Kidney capillary endothelial cell (primary cell): ENCODE measurements at regions not wholly inside any gene's neighbourhood (a gene's known extent, or its start where the extent isn't known, plus 50 kb on each side); places are given as distances from the start of the nearest gene placed in this dataset.

Source experiments
- DNase-seq: peaks from one replicate; pipeline ENCODE4 v3.0.0-alpha.2; 2018; ENCODE audit warnings: low spot score

DNA sequence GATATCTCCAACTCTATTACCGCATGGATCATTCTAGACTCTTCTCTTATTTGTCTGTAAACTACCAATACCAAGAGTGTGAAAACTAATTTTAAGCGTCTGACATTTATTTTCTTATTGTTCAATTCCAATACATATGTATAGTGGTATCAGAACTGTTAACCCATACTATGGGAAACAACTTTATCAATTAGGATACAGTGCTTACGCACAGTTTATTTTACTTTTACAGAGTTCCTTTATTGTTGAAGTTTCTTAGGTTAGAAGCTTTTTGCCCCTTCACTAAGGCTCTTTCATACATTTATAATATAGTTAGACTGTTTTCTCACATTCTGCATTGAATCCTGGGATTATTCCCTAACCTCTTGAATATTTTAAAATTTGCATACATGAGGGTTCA lies 198.8 kb upstream of the RGPD4 start:
- DNase-seq = no peak

GRCh38 chr2:107633580-107634147 lies 193.0 kb upstream of the RGPD4 start:
- peak; percentile 42 for DNase-seq

DNA sequence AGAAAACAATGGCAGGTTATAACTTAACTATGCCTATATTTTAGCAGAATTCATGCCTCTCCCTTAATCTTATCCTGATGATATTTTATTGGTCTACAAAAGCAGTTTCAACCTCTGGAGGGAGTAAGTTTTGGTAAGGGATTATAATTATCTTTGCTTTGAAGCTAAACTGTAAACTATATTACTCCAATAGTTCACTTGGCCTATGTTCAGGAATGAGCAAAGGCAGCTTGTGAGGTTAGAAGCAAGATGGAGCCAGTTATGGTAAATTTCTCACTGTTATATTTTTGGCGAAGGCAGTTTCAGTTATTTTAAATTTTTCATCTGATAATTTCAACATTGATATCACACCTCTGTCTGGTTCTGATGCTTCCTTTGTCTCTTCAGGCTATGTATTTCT lies 192.5 kb upstream of the RGPD4 start:
- no peak for DNase-seq

DNA sequence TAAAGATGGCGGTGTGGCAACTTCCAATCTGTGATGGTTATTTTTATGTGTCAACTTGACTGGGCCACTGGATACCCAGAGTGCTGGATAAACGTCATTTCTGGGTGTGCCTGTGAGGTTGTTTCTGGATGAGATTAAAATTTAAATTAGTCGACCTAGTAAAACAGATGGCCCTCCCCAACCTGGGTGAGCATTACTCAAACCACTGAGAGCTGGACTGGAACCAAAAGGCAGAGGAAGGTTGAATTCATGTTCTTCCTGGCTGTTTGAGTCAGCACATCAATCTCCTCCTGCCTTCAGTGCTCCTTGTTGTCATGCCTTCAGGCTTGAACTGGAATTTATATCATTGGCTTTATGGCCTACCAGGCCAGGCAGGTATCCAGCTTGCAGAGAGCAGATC lies 190.8 kb upstream of the RGPD4 start:
- no peak for DNase-seq

- no peak for DNase-seq
Measured at GRCh38 chr2:107645586-107645985, 181.1 kb upstream of the RGPD4 start.

DNA sequence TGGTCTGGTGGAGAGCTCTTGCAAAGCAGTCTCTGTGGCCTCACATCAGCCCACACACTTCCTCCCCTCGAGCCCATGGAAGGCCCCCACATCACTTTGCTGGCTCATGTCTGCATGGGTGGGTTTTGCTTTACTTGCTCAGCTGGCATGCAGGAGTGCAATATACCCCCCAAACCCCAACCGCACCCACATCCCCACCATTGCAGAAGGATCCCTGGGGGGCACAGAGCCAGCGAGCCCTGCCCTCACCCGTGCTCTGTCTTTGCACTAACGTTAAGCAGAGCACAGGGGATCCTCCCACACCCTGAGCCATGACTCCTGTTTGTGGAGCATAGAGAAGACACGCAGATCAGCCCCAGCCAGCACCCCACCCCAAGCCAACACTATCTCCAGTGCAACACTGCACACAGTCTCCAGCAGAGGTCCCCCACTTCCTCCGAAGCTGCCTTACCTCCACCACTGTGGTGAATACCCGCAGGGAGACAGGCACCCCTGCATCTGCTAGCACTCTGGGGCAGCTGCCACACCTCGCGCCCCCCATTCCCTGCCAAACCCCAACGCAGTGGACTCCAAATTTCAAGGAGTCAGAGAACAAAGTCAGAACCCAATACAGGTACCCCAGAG lies 177.8 kb upstream of the RGPD4 start:
- DNase-seq = no peak

DNA sequence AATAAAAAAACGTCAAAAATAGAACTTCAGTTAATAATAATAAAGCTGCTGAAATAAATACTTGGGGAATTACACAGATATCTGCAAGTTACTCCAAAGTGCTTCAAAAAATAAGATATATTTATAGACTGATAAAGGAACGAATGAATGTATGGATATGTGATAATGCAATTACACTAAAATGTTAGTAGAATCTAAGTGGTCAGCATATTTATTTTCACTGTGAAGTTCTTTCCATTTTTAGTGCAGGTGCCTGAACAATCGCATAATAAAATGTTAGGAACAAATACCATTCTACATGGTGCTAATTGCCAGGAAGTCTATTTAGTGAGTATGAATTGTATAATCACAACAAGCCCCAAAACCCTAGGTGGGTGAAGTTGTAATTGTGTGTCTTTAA lies 169.6 kb upstream of the RGPD4 start:
- no peak for DNase-seq

DNA sequence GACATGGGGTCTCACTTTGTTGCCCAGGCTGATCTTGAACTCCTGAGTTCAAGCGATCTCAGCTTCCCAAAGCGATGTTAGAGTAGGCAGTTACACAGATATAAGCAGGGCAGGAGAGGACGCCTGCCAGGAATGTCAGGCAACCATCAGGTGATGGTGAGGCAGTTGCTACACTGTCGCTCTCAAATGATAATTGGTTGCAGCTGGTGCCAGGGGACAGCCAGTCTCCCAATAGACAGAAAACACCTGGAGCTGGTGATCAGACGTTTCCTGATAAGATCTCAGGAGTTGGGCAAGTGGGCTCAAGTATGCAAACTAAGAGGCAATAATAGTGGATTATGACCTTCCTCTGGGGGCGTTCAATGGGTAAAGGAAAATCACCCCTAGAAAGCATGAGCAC lies 163.1 kb upstream of the RGPD4 start:
- no peak for DNase-seq

GRCh38 chr2:107669335-107669734 lies 157.4 kb upstream of the RGPD4 start:
- DNase-seq = no peak

GRCh38 chr2:107681936-107682335 lies 144.8 kb upstream of the RGPD4 start:
- no peak for DNase-seq

DNA sequence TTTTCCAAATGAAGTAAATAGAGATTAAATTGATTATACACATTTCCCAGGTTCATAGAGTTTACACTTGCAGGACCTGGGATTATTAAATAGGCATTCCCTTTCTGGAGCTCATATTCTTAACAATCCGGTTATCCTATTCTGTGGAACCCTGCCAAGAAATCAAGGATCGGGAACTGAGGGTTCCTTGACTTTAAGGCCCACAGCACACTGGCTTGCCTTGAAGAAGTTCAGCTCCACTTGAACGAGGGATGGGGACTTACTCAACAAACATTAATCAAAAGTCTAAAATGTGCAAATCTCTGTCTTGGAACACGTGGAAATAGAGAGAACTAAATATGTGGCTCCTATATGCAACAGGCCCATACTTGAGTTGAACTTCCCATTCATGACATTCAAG lies 142.3 kb upstream of the RGPD4 start:
- no peak for DNase-seq

GRCh38 chr2:107685421-107685986 lies 141.2 kb upstream of the RGPD4 start:
- DNase-seq = no peak

DNA sequence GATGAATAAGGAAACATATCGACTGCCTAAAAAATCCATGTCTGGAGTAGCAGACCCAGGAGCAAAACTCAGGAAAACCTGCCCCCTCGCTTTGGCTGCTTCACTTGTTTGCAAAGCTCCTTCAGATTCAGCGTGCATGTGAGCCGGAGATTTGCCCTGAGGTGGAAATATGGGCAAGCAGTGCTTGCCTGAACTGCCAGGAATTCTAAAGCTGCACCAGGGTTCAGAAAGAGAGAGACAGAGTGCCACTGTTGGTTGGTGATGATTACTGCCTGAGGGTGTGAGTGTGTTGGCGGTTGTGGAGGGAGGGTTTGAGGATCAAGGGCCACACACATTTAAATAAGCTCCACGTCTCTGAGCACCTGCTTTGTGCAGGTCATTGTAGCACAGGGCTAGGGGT lies 139.6 kb upstream of the RGPD4 start:
- no peak for DNase-seq

DNA sequence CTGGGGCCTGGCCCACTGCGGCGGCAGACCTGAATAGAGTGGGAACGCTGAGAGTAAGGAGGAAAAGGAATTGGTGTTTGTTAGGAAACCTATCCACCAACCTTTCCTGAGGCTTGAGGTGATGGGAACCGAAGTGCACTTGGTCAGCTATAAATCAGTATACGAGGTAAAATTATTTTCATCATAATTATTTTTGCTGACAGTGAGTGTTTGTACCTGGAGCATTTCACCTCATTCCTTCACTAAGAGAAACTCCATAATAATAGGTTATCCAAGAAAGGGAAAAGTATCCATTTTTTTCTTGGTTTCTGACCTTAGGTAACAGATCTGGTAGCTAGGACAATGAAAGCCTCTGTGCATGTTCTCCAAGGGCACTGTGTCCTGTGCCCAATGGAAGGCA lies 138.6 kb upstream of the RGPD4 start:
- no peak for DNase-seq

- DNase-seq = no peak
Measured at GRCh38 chr2:107693604-107694003, 133.1 kb upstream of the RGPD4 start.

DNA sequence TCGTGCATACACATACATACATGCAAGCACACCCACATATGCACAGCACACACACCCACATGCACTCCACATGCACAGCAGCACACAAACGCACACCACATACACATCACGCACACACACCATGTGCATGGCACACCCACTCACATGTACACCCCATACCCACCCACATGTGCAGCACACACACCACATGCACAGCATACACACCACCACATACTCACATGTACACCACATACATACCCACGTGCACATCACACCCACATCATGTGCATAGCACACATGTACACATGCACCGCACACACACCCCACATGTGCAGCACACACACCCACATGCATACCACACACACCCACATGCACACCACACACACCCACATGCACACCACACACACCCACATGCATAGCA lies 132.0 kb upstream of the RGPD4 start:
- DNase-seq = no peak

DNA sequence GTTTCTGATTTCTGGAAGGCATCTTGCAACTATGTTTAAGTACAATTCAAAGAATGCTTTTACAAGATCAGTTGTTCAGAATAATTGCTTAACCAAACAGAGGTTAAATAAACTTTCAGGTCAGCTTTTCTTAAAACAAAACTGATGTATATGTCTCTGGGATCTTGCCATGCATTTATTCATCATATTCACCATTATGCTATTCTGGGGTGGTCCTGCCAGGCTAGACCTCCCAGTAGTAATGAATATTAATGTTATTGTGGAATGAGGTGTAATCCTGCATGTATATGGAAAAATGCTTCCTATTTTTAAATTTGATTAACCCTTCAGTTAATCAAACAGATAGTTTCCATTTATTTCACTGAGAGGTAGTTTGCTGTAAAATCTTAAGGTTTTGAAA lies 129.3 kb upstream of the RGPD4 start:
- DNase-seq = no peak

DNA sequence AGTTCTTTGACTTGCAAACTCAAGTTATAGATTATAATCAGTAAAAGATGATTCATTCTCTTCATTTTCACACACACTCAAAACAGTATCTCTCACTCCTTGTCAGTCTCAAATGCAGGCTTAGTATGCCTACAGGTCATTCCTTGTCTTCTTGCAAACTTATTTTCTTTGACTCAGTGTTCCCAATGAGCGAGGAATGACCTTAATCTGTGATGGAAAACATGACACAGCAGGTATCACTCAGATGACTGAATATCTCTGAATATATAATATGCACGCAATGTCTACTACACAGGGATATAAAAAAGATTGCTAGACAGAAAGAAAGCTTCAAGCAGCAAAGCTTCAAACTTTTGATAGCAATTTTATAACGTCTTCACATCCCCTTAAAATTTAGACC lies 127.8 kb upstream of the RGPD4 start:
- DNase-seq = no peak

- no peak for DNase-seq
Measured at GRCh38 chr2:107700073-107700472, 126.6 kb upstream of the RGPD4 start.

DNA sequence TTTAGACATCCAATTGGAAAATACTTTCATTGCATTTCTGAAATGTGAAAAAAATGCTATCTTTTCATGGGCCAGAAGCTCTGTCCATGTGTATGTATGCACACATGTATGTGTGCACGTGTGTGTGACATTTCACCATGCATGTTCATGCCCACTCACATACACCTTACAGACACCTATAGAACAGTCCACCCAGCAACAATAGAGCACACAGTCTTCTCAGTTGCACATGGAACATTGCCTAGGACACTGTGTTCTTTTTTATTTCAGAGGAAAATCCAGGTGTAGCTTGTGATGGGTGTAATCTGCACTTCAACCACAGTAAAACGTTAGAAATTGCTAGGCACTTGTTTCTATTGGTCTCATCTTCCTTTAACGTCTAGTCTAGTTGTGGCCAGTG lies 114.8 kb upstream of the RGPD4 start:
- DNase-seq = no peak

- no peak for DNase-seq
Measured at GRCh38 chr2:107712857-107713256, 113.8 kb upstream of the RGPD4 start.

DNA sequence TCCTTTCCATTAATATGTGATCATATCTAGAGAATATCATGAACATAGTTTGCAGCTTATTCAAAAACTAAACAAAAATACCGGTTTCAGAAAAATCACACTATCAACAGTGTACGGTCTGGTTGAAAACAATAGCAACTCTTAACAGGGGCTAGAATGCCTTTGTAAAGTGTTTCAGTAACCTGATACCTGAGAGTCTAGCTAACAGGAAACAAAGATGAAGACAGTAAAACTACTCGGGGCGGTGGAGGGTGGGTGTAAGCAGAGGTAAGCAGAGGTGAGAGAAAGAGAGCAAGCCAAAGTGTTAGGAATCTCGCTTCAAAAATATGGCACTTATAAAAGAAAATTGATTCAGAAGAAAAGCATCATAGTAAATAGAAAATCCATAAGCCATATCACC lies 109.0 kb upstream of the RGPD4 start:
- DNase-seq = no peak

- DNase-seq = no peak
Measured at GRCh38 chr2:107719141-107719540, 107.6 kb upstream of the RGPD4 start.

GRCh38 chr2:107719836-107720235 lies 106.9 kb upstream of the RGPD4 start:
- DNase-seq = no peak
